DMS 273 (cell line): ENCODE measurements at regions not wholly inside any gene's neighbourhood (a gene's known extent, or its start where the extent isn't known, plus 50 kb on each side); places are given as distances from the start of the nearest gene placed in this dataset.

ENCODE experiments used
- DNase-seq: peaks from one replicate; lab custom pipeline; 2025; ENCODE audit not compliant: unreplicated experiment; lab: John Stamatoyannopoulos, UW

GRCh38 chr1:87765057-87765680 is 436.5 kb downstream of the LMO4 start:
- DNase-seq: no peak

GRCh38 chr1:87765681-87766070 is 437.0 kb downstream of the LMO4 start:
- DNase-seq: no peak

GRCh38 chr1:87766737-87767136 is 438.1 kb downstream of the LMO4 start:
- no peak for DNase-seq

DNA sequence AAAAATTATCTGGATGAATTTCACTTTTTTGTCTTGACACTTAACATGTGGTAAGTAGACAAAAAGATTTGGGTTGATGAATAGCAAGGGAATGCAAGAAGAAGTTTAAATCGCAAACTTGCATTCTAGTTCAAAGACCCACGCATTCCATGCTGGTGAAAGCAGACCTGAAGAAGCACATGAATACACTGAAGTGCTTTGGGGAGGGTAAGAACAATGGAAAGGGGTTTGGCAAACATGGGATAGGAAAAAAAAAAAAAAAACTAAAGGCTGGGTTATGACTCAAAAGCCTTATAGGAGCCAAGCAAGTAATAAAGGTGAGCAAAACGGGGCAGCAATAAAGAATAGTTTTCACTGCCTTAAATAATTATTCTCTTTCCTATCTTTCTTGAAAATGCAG is 450.2 kb downstream of the LMO4 start:
- DNase-seq: no peak

- DNase-seq: no peak
Measured at GRCh38 chr1:87781554-87781953, 452.9 kb downstream of the LMO4 start.

GRCh38 chr1:87783315-87783714 is 454.6 kb downstream of the LMO4 start:
- no peak for DNase-seq

DNA sequence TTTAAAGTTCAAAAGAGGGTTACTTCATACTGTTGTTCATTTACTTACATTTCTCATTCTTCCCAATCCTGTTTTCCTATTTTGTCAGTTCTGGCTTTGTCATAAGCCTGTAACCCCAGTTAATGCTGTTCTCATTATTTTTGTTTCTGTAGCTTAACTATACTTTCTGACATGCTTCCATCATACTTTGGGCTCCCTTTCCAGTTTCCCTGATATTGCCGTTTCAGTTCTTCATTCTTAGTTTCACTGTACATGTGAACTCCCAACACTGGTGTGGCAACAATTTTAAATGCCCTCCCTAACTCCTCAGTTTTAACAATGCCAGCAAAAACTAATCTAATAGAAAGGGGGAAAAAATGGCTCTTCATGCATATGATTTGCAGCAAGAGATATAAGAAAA is 456.7 kb downstream of the LMO4 start:
- no peak for DNase-seq

DNA sequence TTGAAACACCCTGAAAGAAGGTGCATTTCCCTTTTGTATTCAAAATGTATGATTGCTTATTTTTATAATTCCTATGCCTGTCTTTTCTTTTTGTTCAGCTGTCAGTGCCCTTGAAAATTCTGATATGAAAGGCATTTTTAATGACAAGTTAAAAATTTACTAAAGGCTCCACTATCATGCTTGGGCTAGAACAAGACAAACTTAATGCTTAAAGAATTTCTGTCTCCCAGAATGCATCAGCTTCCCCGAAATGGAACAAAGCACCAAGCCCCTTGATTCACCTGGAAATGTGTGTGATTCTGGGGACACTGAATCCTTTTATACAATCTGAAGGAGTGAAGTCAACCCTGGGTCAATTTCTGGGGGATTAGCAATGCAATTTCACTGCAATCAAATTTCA is 457.5 kb downstream of the LMO4 start:
- no peak for DNase-seq

DNA sequence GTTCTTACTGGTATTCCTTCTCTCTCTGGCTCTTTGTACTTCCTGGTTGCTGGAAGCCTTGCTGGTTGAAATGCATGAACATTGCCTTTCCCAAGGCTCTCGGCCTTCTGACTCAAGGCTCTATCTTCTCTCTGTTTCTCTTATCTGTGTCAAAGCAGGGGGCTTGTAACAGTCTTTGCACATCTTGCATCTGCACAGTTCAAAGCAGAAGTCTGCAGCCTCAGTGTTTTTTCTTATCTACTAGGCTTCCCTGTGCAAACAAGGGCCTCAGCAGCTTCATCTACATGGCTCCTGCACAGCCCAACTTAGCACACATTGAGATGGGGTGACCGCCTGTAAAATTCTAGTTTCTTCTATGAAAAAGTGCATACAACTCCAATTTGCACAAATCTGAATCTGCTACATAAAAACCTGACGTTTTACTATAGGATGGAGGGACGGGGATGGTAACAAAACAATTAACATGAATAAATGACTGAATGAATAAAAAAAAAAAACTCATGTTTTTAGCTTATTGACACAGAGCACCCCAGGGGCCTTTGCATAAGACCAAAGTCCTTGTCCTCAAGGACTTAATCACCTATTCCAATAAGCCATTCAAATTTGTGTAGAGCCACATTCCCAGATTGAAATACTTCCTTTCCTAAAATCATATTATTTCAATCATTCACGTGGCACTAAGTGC is 458.3 kb downstream of the LMO4 start:
- DNase-seq: no peak

DNA sequence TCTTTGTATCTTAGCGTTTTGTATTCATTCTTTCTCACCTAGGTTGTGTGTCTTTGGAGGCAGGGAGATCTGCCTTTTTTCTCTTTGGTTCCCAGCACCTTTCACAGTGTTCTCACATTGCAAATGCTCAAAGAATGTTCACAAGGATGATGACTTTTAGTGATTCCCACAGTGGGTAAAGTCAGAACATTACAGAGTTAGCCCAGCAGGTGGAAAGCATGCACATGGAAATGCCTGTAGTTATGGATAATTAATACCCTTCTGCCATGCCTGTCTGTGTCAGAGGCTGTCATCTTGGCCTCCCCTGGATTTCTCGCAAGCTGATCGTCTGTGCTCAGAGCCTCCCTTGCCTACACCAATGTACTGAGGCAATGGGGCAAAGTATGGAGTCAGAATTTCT is 458.9 kb downstream of the LMO4 start:
- DNase-seq: no peak

GRCh38 chr1:87790756-87791155 is 462.1 kb downstream of the LMO4 start:
- no peak for DNase-seq

DNA sequence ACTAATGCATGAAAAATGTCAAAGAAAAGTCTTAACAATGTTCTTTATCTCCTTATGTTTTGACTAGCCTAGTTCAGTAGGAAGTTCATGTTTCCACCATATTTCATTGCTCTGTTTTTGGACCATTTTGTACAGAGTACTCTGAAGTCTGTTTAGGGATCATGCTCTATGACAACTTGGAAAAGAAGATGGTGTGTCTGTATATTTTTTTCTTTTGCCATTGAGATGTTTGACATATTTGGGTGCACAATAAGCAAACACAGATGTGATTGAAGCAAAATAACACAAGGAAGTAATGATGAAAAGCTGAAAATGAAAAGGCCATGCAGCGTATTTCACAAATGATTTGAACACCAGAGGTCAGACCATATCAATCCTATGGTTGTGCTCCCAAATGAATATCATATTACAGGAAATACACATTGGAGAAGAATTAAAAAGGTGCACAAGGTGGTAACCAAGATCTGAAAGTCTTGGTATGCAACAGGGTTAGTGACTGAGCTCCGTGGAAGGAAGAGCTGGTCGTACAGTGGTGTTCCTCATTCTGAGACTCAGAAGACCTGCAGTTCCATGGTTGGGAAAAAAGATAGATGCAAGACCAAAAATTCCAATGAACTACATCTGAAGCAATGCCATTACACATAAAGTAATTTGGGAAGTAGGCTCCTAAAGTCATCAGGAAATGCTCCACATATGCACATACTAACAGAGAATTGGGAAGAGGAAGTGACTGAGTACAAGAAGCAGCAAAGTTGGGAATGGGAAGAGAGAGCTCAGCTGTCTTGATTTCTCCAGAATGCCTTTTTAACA is 463.5 kb downstream of the LMO4 start:
- DNase-seq: no peak

GRCh38 chr1:87794788-87795614 is 466.3 kb downstream of the LMO4 start:
- no peak for DNase-seq

DNA sequence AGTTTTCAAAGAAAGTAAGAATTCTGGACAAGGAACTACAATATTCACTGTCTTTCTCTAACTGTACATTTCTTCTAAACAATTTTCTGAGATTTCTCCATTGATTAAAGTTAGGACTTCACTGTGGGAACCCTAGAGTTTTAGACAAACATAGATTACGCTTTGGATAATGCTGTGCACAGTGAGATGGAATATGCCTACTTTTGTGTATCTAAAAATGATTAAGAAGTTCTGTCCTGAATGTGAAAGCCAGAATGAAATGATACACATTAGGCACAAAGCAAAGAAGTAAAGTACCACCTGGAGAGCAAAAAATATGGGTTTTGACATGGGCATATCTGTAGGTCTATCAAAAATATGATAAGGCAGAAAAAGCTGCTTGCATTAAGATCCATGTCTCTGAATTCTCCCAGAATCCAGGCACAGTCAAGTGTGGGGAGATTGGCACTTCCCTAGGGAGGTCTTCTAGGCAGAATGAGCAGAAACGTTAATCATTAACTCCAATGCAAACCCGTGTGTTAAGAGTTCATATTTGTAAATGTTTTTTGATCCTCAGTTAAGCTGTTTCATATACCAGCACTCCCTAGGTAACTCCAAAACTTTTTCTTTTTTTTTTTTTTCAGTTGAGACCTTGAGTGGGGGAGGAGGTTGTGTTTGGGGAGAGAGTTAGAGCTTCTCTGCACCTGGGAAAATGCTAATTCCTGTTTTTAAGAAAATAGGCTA is 467.1 kb downstream of the LMO4 start:
- no peak for DNase-seq

GRCh38 chr1:87796471-87796901 is 467.8 kb downstream of the LMO4 start:
- no peak for DNase-seq

DNA sequence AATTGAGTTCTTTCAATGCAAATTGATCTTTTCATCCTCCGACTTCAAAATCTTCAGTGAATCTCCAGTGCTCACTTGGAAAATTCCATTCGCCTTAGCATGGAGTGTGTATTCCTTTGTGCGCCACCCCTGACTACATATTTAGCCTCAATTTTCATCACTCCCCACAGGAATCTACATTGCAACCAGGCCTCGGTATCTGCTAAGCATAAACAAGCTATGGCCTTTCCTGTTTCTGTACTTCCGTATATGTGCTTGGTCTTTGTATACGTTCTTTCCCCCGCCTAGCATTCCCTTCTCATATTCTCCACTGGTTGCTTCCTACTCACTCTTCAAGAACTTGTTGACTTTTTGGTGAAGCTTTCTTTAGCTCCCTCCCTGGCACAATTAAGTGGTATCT is 470.8 kb downstream of the LMO4 start:
- DNase-seq: no peak

- no peak for DNase-seq
Measured at GRCh38 chr1:87800006-87800405, 471.3 kb downstream of the LMO4 start.

GRCh38 chr1:87803375-87803774 is 474.7 kb downstream of the LMO4 start:
- no peak for DNase-seq

GRCh38 chr1:87804128-87804527 is 475.4 kb downstream of the LMO4 start:
- DNase-seq: no peak

DNA sequence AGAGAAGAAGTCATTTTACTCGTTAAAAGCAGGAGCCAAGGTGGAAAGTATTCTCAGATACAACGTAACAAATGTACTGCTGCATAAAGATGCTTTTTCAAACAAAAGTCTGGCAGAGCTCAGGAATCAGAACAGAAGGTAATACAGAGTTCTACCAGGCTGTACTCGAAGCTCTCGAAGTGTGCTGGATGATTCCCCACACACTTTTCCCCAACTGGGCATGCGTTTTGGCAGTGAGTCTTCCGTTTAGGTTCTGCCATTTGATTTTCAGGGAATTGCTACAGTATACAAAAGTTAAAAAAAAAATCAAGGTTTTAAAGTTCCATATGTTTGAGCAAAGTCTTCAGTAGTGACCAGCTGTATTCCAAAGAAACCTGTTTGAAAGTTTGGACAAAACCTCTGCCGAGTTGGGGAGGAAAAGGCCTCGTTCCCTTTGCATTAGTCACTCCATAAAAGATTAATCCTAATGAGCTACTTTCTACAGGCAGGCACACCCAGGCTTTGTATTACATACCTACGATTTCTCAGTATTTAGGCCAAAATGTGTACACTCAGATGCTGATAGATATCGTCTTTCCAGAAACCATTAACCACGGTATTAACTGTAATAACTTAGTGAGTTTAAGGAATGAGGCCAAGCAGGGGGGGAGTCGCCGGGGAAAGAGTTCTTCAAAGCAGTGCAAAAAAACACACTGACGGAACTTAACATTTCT is 477.1 kb downstream of the LMO4 start:
- no peak for DNase-seq
